GM23338 (cell line): ENCODE measurements at regions not wholly inside any gene's neighbourhood (a gene's known extent, or its start where the extent isn't known, plus 50 kb on each side); places are given as distances from the start of the nearest gene placed in this dataset.
"Not testable (repeated sequence)": the region's sequence is repeated elsewhere in the genome, so short reads cannot be mapped to it uniquely, and the experiment has no call there.

Experiments
- ATAC-seq: fragments of 200-7000 bp; cut with Tn5 transposase; 3 replicates; pipeline ENCODE4 v1.9.1; 2020
- DNase-seq: peaks from one replicate; pipeline ENCODE4 v3.0.0-alpha.2; 2015; ENCODE audit warnings: low spot score
- H2AFZ ChIP-seq: fragments of 200-600 bp; sonication (generic); 2 replicates; pipeline ENCODE4 v1.8.0; 2016; ENCODE audit warnings: antibody characterized with exemption, mild to moderate bottlenecking, moderate library complexity
- H3F3A ChIP-seq: fragments of 200-600 bp; sonication (generic); replicated peaks from 2 replicates; pipeline ENCODE4 v1.8.0; 2017; ENCODE audit warnings: antibody characterized with exemption, mixed run types, low read depth
- H3K27ac ChIP-seq: fragments of 200-600 bp; sonication (generic); 2 replicates; pipeline ENCODE4 v1.6.1; 2016; ENCODE audit warnings: low read depth
- H3K27me3 ChIP-seq: fragments of 200-600 bp; sonication (generic); 2 replicates; pipeline ENCODE4 v1.8.0; 2016; ENCODE audit warnings: mild to moderate bottlenecking, mixed run types, moderate library complexity; ENCODE audit not compliant: insufficient read depth
- H3K36me3 ChIP-seq: fragments of 200-600 bp; sonication (generic); 2 replicates; pipeline ENCODE4 v1.8.0; 2016; ENCODE audit warnings: mild to moderate bottlenecking; ENCODE audit not compliant: insufficient read depth
- H3K4me1 ChIP-seq: fragments of 200-600 bp; sonication (generic); 2 replicates; pipeline ENCODE4 v1.8.0; 2016; ENCODE audit warnings: mild to moderate bottlenecking, moderate library complexity; ENCODE audit not compliant: insufficient read depth
- H3K4me2 ChIP-seq: fragments of 200-600 bp; sonication (generic); 2 replicates; pipeline ENCODE4 v1.7.1; 2017; ENCODE audit warnings: mixed run types
- H3K4me3 ChIP-seq: fragments of 200-600 bp; sonication (generic); 2 replicates; pipeline ENCODE4 v1.6.1; 2016; ENCODE audit warnings: mixed run types
- H3K79me2 ChIP-seq: fragments of 200-600 bp; sonication (generic); replicated peaks from 2 replicates; pipeline ENCODE4 v1.8.0; 2017; ENCODE audit warnings: mild to moderate bottlenecking; ENCODE audit not compliant: insufficient read depth
- H3K9me2 ChIP-seq: fragments of 200-600 bp; sonication (generic); 2 replicates; pipeline ENCODE4 v1.8.0; 2017; ENCODE audit not compliant: insufficient read depth
- H4K20me1 ChIP-seq: fragments of 200-600 bp; sonication (generic); replicated peaks from 2 replicates; pipeline ENCODE4 v1.8.0; 2017; ENCODE audit warnings: mild to moderate bottlenecking; ENCODE audit not compliant: insufficient read depth
- H3K27ac Mint-ChIP-seq: 2 replicates; pipeline ENCODE4 v1.8.0; 2020; ENCODE audit warnings: inconsistent platforms, mild to moderate bottlenecking, moderate library complexity, mixed read lengths
- H3K27me3 Mint-ChIP-seq: 3 replicates; pipeline ENCODE4 v1.8.0; 2022; ENCODE audit warnings: low read depth, mild to moderate bottlenecking, moderate library complexity, mixed read lengths, inconsistent platforms; ENCODE audit not compliant: insufficient read depth, poor library complexity
- H3K36me3 Mint-ChIP-seq: 3 replicates; pipeline ENCODE4 v1.8.0; 2021; ENCODE audit warnings: low read depth, mild to moderate bottlenecking, inconsistent platforms, moderate library complexity, mixed read lengths
- H3K4me1 Mint-ChIP-seq: 3 replicates; pipeline ENCODE4 v1.8.0; 2020; ENCODE audit warnings: mild to moderate bottlenecking, inconsistent platforms, mixed read lengths
- H3K4me3 Mint-ChIP-seq: 3 replicates; pipeline ENCODE4 v1.8.0; 2021; ENCODE audit warnings: moderate library complexity, mild to moderate bottlenecking, inconsistent platforms, mixed read lengths
- H3K9me3 Mint-ChIP-seq: 3 replicates; pipeline ENCODE4 v1.8.0; 2020; ENCODE audit warnings: moderate library complexity, mild to moderate bottlenecking, inconsistent platforms, mixed read lengths
- CREB1 ChIP-seq: fragments of 250-450 bp; sonication (Bioruptor Pico); IDR thresholded peaks from 2 replicates; pipeline ENCODE4 v1.5.0; 2020; ENCODE audit warnings: low read depth, mild to moderate bottlenecking, moderate library complexity
- EZH2phosphoT487 ChIP-seq: fragments of 200-600 bp; sonication (generic); IDR thresholded peaks from one replicate; pipeline ENCODE4 v1.8.1; 2018; ENCODE audit warnings: antibody characterized with exemption; ENCODE audit not compliant: unreplicated experiment
- JUNB ChIP-seq: IDR thresholded peaks from one replicate; pipeline ENCODE4 v1.6.1; 2016; ENCODE audit warnings: antibody characterized with exemption; ENCODE audit not compliant: unreplicated experiment
- NANOG ChIP-seq: IDR thresholded peaks from 2 replicates; pipeline ENCODE4 v1.6.1; 2016; ENCODE audit warnings: antibody characterized with exemption, borderline replicate concordance
- POLR2AphosphoS5 ChIP-seq: IDR thresholded peaks from 2 replicates; pipeline ENCODE4 v1.6.1; 2016; ENCODE audit warnings: antibody characterized with exemption, low read depth
- STAT1 ChIP-seq: IDR thresholded peaks from one replicate; pipeline ENCODE4 v1.6.1; 2016; ENCODE audit warnings: antibody characterized with exemption; ENCODE audit not compliant: unreplicated experiment
- ZNF114 ChIP-seq: fragments of 250-450 bp; sonication (Bioruptor Pico); IDR thresholded peaks from 2 replicates; pipeline ENCODE4 v1.5.0; 2020; ENCODE audit warnings: mild to moderate bottlenecking, moderate library complexity
- ZNF331 ChIP-seq: fragments of 250-450 bp; sonication (Bioruptor Pico); IDR thresholded peaks from 2 replicates; pipeline ENCODE4 v1.5.0; 2020; ENCODE audit warnings: low read depth, mild to moderate bottlenecking, moderate library complexity
- TF ChIP-seq, protein P1 (sequence below), 2 experiments: fragments of 200-600 bp in 1 of 2; sonication (generic) in 1 of 2; conservative IDR thresholded peaks; 2 replicates each; pipeline versions ENCODE4 v1.5.1 to v1.6.1; 2016 to 2017; ENCODE audit warnings: antibody characterized with exemption in 2 of 2, low read depth in 2 of 2, mild to moderate bottlenecking in 2 of 2, moderate library complexity in 1 of 2

DNA sequence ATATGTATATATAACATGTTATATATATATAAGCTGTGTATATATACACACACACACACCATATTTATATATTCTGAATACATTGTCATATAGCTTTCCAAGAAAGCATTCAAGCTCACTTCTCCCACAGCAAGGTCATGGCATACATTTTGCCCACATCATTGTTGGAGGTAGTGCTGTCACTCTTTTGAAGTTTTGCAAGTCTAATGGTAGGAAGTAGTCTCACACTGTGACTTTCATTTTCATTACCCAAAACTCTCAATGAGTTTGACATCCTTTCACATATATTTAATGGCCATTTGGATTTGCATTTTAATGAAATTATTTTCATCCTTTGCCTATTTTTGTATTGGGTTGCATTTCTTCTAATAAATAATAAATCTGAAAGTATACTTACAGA, 59.8 kb upstream of the COX7C start:
- TF ChIP-seq CREB1 (CRISPR knock-in tag) = no peak

DNA sequence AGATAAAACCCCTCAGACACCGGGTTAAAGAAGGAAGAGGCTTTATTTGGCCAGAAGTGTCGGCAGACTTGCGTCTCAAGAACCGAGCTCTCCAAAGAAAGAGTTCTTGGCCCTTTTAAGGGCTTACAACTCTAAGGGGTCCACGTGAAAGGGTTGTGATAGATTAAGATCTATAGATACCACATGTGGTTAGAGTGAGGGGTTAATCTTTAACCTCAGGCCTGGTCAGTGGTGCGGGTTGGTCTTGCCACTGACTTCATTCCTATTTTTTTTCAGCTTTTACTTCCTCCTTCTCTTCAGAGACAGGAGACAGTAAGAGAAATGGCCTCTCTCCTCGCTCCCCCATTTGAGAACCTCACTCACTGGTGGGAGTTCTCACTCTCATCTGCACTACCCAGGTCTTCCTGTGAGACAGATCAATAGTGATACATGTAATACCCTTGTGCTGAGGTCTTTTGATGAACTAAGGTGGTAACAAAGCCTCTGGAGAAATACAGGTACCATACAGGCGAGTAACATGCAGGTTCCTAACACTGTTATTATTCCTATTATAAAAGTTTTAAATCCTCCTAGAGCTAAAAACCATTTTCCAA, 52.4 kb upstream of the COX7C start:
- Mint-ChIP-seq H3K4me3 (no peak overlapping the region), H3K27ac (no peak overlapping the region)
- H2AFZ ChIP-seq = peak overlapping the region; percentile 38

More for the DNA sequence above, 59.8 kb upstream of the COX7C start:
- Histone ChIP-seq H3K27me3 (no peaks in the 10 kb centered on the region), H3K4me2 (no peak overlapping the region), H3F3A (no peaks in the 10 kb centered on the region), H3K4me3 (no peak overlapping the region), H3K36me3 (no peaks in the 10 kb centered on the region), H2AFZ (no peak overlapping the region), H4K20me1 (no peaks in the 10 kb centered on the region), H3K4me1 (peaks cover 10% of the 10 kb centered on the region), H3K27ac (no peak overlapping the region), H3K9me2 (no peaks in the 10 kb centered on the region), H3K79me2 (no peaks in the 10 kb centered on the region)
- Mint-ChIP-seq H3K4me3 (no peak overlapping the region), H3K4me1 (peaks cover 9% of the 10 kb centered on the region; the same call in 2 of the 3 replicates), H3K27ac (no peak overlapping the region), H3K27me3 (no peaks in the 10 kb centered on the region), H3K36me3 (no peaks in the 10 kb centered on the region), H3K9me3 (no peaks in the 10 kb centered on the region)
- ATAC-seq (no peak), DNase-seq (no peak)

DNA sequence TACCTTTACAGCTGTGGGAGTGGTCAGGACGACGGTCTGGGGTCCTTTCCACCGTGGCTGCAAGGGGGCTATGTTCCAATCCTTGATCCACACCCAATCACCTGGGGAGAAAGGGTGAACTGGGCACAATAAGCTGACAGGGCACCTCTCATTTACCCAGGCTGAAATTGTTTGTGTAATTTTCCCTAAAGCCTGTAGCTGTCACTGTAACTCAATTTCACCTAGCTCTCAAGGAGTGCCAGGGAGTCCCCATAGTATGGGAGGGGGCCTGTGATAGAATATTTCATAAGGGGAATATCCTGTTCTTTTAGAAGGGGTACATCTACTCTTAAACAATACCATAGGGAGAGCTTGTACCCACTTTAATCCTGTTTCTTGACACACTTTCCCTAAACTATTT, 51.7 kb upstream of the COX7C start:
- H3F3A ChIP-seq, H3K27me3 Mint-ChIP-seq, H4K20me1 ChIP-seq, H3K27ac Mint-ChIP-seq, H3K4me2 ChIP-seq, H3K4me3 ChIP-seq, H3K4me3 Mint-ChIP-seq, H3K4me1 Mint-ChIP-seq, H3K79me2 ChIP-seq, H3K27ac ChIP-seq, H3K4me1 ChIP-seq, ATAC-seq, H3K36me3 ChIP-seq, H3K27me3 ChIP-seq, H3K9me2 ChIP-seq, H3K36me3 Mint-ChIP-seq: not testable (repeated sequence)
- peak; percentile 11 for DNase-seq
- peak overlapping the region; percentile 38 for H2AFZ ChIP-seq
- TF ChIP-seq, protein P1, sequence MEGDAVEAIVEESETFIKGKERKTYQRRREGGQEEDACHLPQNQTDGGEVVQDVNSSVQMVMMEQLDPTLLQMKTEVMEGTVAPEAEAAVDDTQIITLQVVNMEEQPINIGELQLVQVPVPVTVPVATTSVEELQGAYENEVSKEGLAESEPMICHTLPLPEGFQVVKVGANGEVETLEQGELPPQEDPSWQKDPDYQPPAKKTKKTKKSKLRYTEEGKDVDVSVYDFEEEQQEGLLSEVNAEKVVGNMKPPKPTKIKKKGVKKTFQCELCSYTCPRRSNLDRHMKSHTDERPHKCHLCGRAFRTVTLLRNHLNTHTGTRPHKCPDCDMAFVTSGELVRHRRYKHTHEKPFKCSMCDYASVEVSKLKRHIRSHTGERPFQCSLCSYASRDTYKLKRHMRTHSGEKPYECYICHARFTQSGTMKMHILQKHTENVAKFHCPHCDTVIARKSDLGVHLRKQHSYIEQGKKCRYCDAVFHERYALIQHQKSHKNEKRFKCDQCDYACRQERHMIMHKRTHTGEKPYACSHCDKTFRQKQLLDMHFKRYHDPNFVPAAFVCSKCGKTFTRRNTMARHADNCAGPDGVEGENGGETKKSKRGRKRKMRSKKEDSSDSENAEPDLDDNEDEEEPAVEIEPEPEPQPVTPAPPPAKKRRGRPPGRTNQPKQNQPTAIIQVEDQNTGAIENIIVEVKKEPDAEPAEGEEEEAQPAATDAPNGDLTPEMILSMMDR (conservative IDR thresholded peaks at IDR 0.05; ENCODE audit: low read depth in 2 of 2) = peak; percentile 45 to 67
- H3K9me3 Mint-ChIP-seq = peaks cover 10% of the 10 kb centered on the region; the same call in 2 of the 3 replicates

More for the DNA sequence above, 52.4 kb upstream of the COX7C start:
- Histone ChIP-seq H3K4me1 (no peaks in the 10 kb centered on the region), H3K36me3 (no peaks in the 10 kb centered on the region), H3F3A (no peaks in the 10 kb centered on the region), H3K27ac (no peak overlapping the region), H3K4me2 (no peak overlapping the region), H4K20me1 (no peaks in the 10 kb centered on the region), H3K4me3 (no peak overlapping the region), H3K9me2 (no peaks in the 10 kb centered on the region), H3K79me2 (no peaks in the 10 kb centered on the region), H3K27me3 (no peaks in the 10 kb centered on the region)
- H3K9me3 Mint-ChIP-seq = peaks cover 7% of the 10 kb centered on the region; the same call in 2 of the 3 replicates
- DNase-seq (no peak), ATAC-seq (no peak)
- H3K36me3 Mint-ChIP-seq = peaks cover 4% of the 10 kb centered on the region; the same call in 2 of the 3 replicates
- no peaks in the 10 kb centered on the region for H3K27me3 Mint-ChIP-seq
- H3K4me1 Mint-ChIP-seq = no peaks in the 10 kb centered on the region
- TF ChIP-seq EZH2phosphoT487 = no peak
- no peak for TF ChIP-seq POLR2AphosphoS5
- TF ChIP-seq ZNF331 (CRISPR knock-in tag) = no peak
- no peak for TF ChIP-seq NANOG
- TF ChIP-seq JUNB = no peak
- TF ChIP-seq, protein P1 (conservative IDR thresholded peaks at IDR 0.05; ENCODE audit: low read depth in 2 of 2) = no peak
- no peak for TF ChIP-seq CREB1 (CRISPR knock-in tag)
- no peak for TF ChIP-seq STAT1
- no peak for TF ChIP-seq ZNF114 (CRISPR knock-in tag)
